GM18907 (cell line): ENCODE measurements at regions not wholly inside any gene's neighbourhood (a gene's known extent, or its start where the extent isn't known, plus 50 kb on each side); places are given as distances from the start of the nearest gene placed in this dataset.
"Not testable (repeated sequence)": the region's sequence is repeated elsewhere in the genome, so short reads cannot be mapped to it uniquely, and the experiment has no call there.

Experiments
- ATAC-seq: cut with Tn5 transposase; IDR thresholded peaks from one replicate; pipeline ENCODE4 v1.9.1; 2021; ENCODE audit warnings: mild to moderate bottlenecking, moderate library complexity; ENCODE audit not compliant: unreplicated experiment

GRCh38 chr1:168461108-168461507, 82.7 kb downstream of the XCL2 start:
- ATAC-seq = not testable (repeated sequence)

GRCh38 chr1:168457296-168457695, 86.5 kb downstream of the XCL2 start:
- ATAC-seq = not testable (repeated sequence)

GRCh38 chr1:168455764-168456163, 88.0 kb downstream of the XCL2 start:
- ATAC-seq = no peak

- no peak for ATAC-seq
Observed at GRCh38 chr1:168454211-168454815, 89.5 kb downstream of the XCL2 start.

- ATAC-seq = no peak
Observed at GRCh38 chr1:168453056-168453455, 90.7 kb downstream of the XCL2 start.

- no peak for ATAC-seq
Observed at GRCh38 chr1:168452329-168452728, 91.5 kb downstream of the XCL2 start.

- no peak for ATAC-seq
Observed at GRCh38 chr1:168447871-168448270, 95.9 kb downstream of the XCL2 start.

- ATAC-seq = no peak
Observed at GRCh38 chr1:168446081-168446480, 97.7 kb downstream of the XCL2 start.

GRCh38 chr1:168443899-168444298, 99.9 kb downstream of the XCL2 start:
- ATAC-seq = no peak

GRCh38 chr1:168443356-168443755, 100.4 kb downstream of the XCL2 start:
- no peak for ATAC-seq

GRCh38 chr1:168442931-168443330, 100.9 kb downstream of the XCL2 start:
- ATAC-seq = no peak

GRCh38 chr1:168441745-168442144, 102.1 kb downstream of the XCL2 start:
- no peak for ATAC-seq

- ATAC-seq = peak; percentile 67
Observed at GRCh38 chr1:168439456-168440375, 104.1 kb downstream of the XCL2 start.

GRCh38 chr1:168438626-168439025, 105.2 kb downstream of the XCL2 start:
- no peak for ATAC-seq

- no peak for ATAC-seq
Observed at GRCh38 chr1:168437821-168438220, 106.0 kb downstream of the XCL2 start.

- ATAC-seq = no peak
Observed at GRCh38 chr1:168435439-168435838, 108.4 kb downstream of the XCL2 start.

GRCh38 chr1:168433238-168433637, 110.6 kb downstream of the XCL2 start:
- ATAC-seq = no peak

- ATAC-seq = no peak
Observed at GRCh38 chr1:168431882-168432281, 111.9 kb downstream of the XCL2 start.

- ATAC-seq = no peak
Observed at GRCh38 chr1:168430321-168430720, 113.5 kb downstream of the XCL2 start.

- no peak for ATAC-seq
Observed at GRCh38 chr1:168428063-168428731, 115.6 kb downstream of the XCL2 start.

- no peak for ATAC-seq
Observed at GRCh38 chr1:168427051-168427450, 116.7 kb downstream of the XCL2 start.

- ATAC-seq = no peak
Observed at GRCh38 chr1:168424281-168424680, 119.5 kb downstream of the XCL2 start.
